Natural killer cell (primary cell): ENCODE measurements at regions not wholly inside any gene's neighbourhood (a gene's known extent, or its start where the extent isn't known, plus 50 kb on each side); places are given as distances from the start of the nearest gene placed in this dataset.

Source experiments
- ATAC-seq, 3 donors: fragments of 150-1000 bp in 2 of 3; fragments of 200-7000 bp in 1 of 3; cut with Tn5 transposase; 1 replicate in 1 of 3; 2 replicates in 2 of 3; pipeline ENCODE4 v1.10.0; 2021; ENCODE audit warnings: mild to moderate bottlenecking in 2 of 3, moderate library complexity in 2 of 3
- DNase-seq, 2 donors: peaks; one replicate each; pipeline versions ENCODE4 v3.0.0 to v3.0.0-alpha.2; 2013 to 2021; ENCODE audit warnings: mixed read lengths in 1 of 2
- H3K27ac ChIP-seq: one replicate; pipeline ENCODE4 v1.5.1; 2013; ENCODE audit warnings: mild to moderate bottlenecking, low read length
- H3K27me3 ChIP-seq: one replicate; pipeline ENCODE4 v1.6.1; 2013; ENCODE audit warnings: low read length; ENCODE audit not compliant: control insufficient read depth, insufficient read depth
- H3K36me3 ChIP-seq: one replicate; pipeline ENCODE4 v1.6.1; 2013; ENCODE audit warnings: low read length; ENCODE audit not compliant: control insufficient read depth, insufficient read depth
- H3K4me1 ChIP-seq: one replicate; pipeline ENCODE4 v1.6.1; 2013; ENCODE audit warnings: low read length; ENCODE audit not compliant: control insufficient read depth, insufficient read depth
- H3K4me3 ChIP-seq: one replicate; pipeline ENCODE4 v1.5.1; 2013; ENCODE audit warnings: low read length
- H3K9me3 ChIP-seq: one replicate; pipeline ENCODE4 v1.6.1; 2013; ENCODE audit warnings: low read length; ENCODE audit not compliant: control insufficient read depth, insufficient read depth
- H3K27ac Mint-ChIP-seq, 2 donors: one replicate each; pipeline ENCODE4 v1.8.0; 2022; ENCODE audit warnings: mild to moderate bottlenecking in 2 of 2, mixed read lengths in 2 of 2, moderate library complexity in 1 of 2
- H3K27me3 Mint-ChIP-seq, 2 donors: one replicate each; pipeline ENCODE4 v1.8.0; 2022; ENCODE audit warnings: low read depth in 2 of 2, mixed read lengths in 2 of 2
- H3K36me3 Mint-ChIP-seq: one replicate; pipeline ENCODE4 v1.8.0; 2022; ENCODE audit warnings: mixed read lengths
- H3K4me1 Mint-ChIP-seq, 2 donors: one replicate each; pipeline ENCODE4 v1.8.0; 2022; ENCODE audit warnings: mixed read lengths in 2 of 2
- H3K4me3 Mint-ChIP-seq: one replicate; pipeline ENCODE4 v1.8.0; 2022; ENCODE audit warnings: mild to moderate bottlenecking, moderate library complexity, mixed read lengths
- H3K9me3 Mint-ChIP-seq, 2 donors: one replicate each; pipeline ENCODE4 v1.8.0; 2022; ENCODE audit warnings: mixed read lengths in 2 of 2
- CTCF ChIP-seq: fragments of 200-600 bp; IDR thresholded peaks from one replicate; pipeline ENCODE4 v1.8.0; 2022; ENCODE audit warnings: antibody characterized with exemption
- WGBS: methylation state at CpG from one replicate; pipeline ENCODE4 v1.1.7; 2013; ENCODE audit warnings: missing lambda C conversion rate; ENCODE audit not compliant: insufficient coverage; 5-methylcytosine and 5-hydroxymethylcytosine counted together
- intact Hi-C: fragments of 100-400 bp; cut with micrococcal nuclease; formaldehyde crosslinking; loops from one replicate; pipeline ENCODE4 v1.14.2; 2022

- H3K4me1 Mint-ChIP-seq = no peaks in the 10 kb centered on the region
- ATAC-seq (no peak), DNase-seq (no peak)
- intact Hi-C loops = no loop called here
- H3K27me3 Mint-ChIP-seq = no peaks in the 10 kb centered on the region
- peaks cover 6% of the 10 kb centered on the region in 2 donors for H3K9me3 Mint-ChIP-seq
- no peak for TF ChIP-seq CTCF
- H3K36me3 Mint-ChIP-seq = no peaks in the 10 kb centered on the region
- H3K4me3 Mint-ChIP-seq = no peak overlapping the region
- H3K27ac Mint-ChIP-seq = no peak overlapping the region
- H3K4me3 ChIP-seq = no peak overlapping the region
- H3K9me3 ChIP-seq = peaks cover 2% of the 10 kb centered on the region
- H3K4me1 ChIP-seq = no peaks in the 10 kb centered on the region
- no peak overlapping the region for H3K27ac ChIP-seq
- no peaks in the 10 kb centered on the region for H3K27me3 ChIP-seq
- no peaks in the 10 kb centered on the region for H3K36me3 ChIP-seq
- WGBS = 77% methylated on average over 2 of the region's 3 CpGs
These were observed 272.2 kb downstream of the BRINP2 start for GRCh38 chr1:177443003-177443402.

- DNase-seq = no peak
- intact Hi-C loops = no loop called here
- 86% methylated on average over 6 of the region's 6 CpGs for WGBS
- Mint-ChIP-seq H3K27ac (no peak overlapping the region), H3K9me3 (peaks cover 4 to 6% of the 10 kb centered on the region in 2 donors), H3K36me3 (no peaks in the 10 kb centered on the region), H3K27me3 (no peaks in the 10 kb centered on the region), H3K4me3 (no peak overlapping the region), H3K4me1 (no peaks in the 10 kb centered on the region)
- no peak for TF ChIP-seq CTCF
- Histone ChIP-seq H3K4me3 (no peak overlapping the region), H3K27ac (no peak overlapping the region), H3K27me3 (no peaks in the 10 kb centered on the region), H3K36me3 (no peaks in the 10 kb centered on the region), H3K4me1 (no peaks in the 10 kb centered on the region), H3K9me3 (peaks cover 3% of the 10 kb centered on the region)
- no peak for ATAC-seq
These were observed 271.8 kb downstream of the BRINP2 start for GRCh38 chr1:177442584-177442983.

DNA sequence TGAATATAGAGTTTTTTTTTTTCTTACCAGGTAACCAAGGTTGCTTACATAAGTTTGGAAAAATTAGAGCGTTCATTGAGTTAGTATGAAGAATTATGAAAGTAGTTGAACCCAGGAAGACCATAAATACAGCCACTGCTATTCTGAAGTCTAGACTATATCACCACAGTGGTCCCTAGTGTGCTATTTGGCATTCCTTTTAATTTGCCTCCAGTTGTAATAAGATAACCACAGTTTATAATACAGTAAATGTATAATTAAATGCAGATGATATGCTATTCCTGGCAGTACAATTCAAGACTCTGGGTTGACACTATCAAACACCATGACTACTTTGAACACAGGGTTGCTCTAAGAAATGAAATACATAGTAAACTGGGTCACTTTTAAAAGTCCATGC lies 270.5 kb downstream of the BRINP2 start:
- H3K36me3 Mint-ChIP-seq = no peaks in the 10 kb centered on the region
- Histone ChIP-seq H3K4me3 (no peak overlapping the region), H3K36me3 (no peaks in the 10 kb centered on the region), H3K27me3 (no peaks in the 10 kb centered on the region), H3K27ac (no peak overlapping the region), H3K4me1 (no peaks in the 10 kb centered on the region), H3K9me3 (peaks cover 3% of the 10 kb centered on the region)
- no peak overlapping the region for H3K27ac Mint-ChIP-seq
- ATAC-seq (no peak), DNase-seq (no peak)
- intact Hi-C loops = no loop called here
- WGBS = 57% methylated on average over 1 of the region's 1 CpG
- TF ChIP-seq CTCF = no peak
- peaks cover 6% of the 10 kb centered on the region in 2 donors for H3K9me3 Mint-ChIP-seq
- no peak overlapping the region for H3K4me3 Mint-ChIP-seq
- H3K27me3 Mint-ChIP-seq = no peaks in the 10 kb centered on the region
- no peaks in the 10 kb centered on the region for H3K4me1 Mint-ChIP-seq

DNA sequence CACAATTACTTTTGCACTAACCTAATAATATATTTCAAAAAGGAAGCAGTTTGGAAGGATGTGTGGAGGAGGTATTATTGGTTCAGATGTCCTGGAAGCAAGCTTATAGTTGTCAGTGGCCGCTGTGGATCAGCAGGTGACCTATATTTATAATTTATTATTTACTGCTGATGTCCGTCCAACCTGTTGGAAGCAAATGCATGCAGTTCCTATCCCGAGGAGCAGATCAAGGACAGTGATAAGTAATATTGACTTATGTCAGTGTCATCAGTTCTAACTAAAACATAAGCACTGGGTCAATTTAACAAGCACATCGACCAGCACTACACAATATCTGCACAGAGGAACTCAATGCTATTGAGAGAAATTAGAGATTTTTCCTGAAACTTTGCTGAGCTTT lies 270.1 kb downstream of the BRINP2 start:
- H3K9me3 ChIP-seq = peaks cover 3% of the 10 kb centered on the region
- no peak for DNase-seq
- H3K4me1 Mint-ChIP-seq = no peaks in the 10 kb centered on the region
- H3K27me3 Mint-ChIP-seq = no peaks in the 10 kb centered on the region
- TF ChIP-seq CTCF = no peak
- H3K4me1 ChIP-seq = no peaks in the 10 kb centered on the region
- no peaks in the 10 kb centered on the region for H3K36me3 ChIP-seq
- H3K27ac Mint-ChIP-seq = no peak overlapping the region
- no peak for ATAC-seq
- H3K27ac ChIP-seq = no peak overlapping the region
- no peaks in the 10 kb centered on the region for H3K36me3 Mint-ChIP-seq
- intact Hi-C loops = no loop called here
- no peaks in the 10 kb centered on the region for H3K27me3 ChIP-seq
- no peak overlapping the region for H3K4me3 ChIP-seq
- H3K9me3 Mint-ChIP-seq = peaks cover 6 to 8% of the 10 kb centered on the region in 2 donors
- 80% methylated on average over 2 of the region's 4 CpGs for WGBS
- H3K4me3 Mint-ChIP-seq = no peak overlapping the region
